CD4-positive, alpha-beta T cell treated with Interleukin-15 for 1 hour (primary cell): ENCODE measurements at regions not wholly inside any gene's neighbourhood (a gene's known extent, or its start where the extent isn't known, plus 50 kb on each side); places are given as distances from the start of the nearest gene placed in this dataset.
"Not testable (repeated sequence)": the region's sequence is repeated elsewhere in the genome, so short reads cannot be mapped to it uniquely, and the experiment has no call there.

ENCODE experiments used
- DNase-seq: peaks from one replicate; pipeline ENCODE4 v3.0.0-alpha.2; 2020

GRCh38 chr10:25724241-25724640 is 209.8 kb upstream of the MYO3A start:
- DNase-seq, result no peak

GRCh38 chr10:25725917-25726716 is 207.9 kb upstream of the MYO3A start:
- DNase-seq, result no peak

GRCh38 chr10:25738776-25739175 is 195.3 kb upstream of the MYO3A start:
- no peak for DNase-seq

- DNase-seq, result no peak
Observed at GRCh38 chr10:25743832-25744231, 190.2 kb upstream of the MYO3A start.

GRCh38 chr10:25744574-25744973 is 189.5 kb upstream of the MYO3A start:
- DNase-seq, result no peak

GRCh38 chr10:25745976-25746375 is 188.1 kb upstream of the MYO3A start:
- no peak for DNase-seq

- no peak for DNase-seq
Observed at GRCh38 chr10:25747084-25747483, 186.9 kb upstream of the MYO3A start.

GRCh38 chr10:25748509-25748908 is 185.5 kb upstream of the MYO3A start:
- no peak for DNase-seq

GRCh38 chr10:25753776-25754175 is 180.3 kb upstream of the MYO3A start:
- DNase-seq, result peak; percentile 61

- not testable (repeated sequence) for DNase-seq
Observed at GRCh38 chr10:25755874-25756273, 178.2 kb upstream of the MYO3A start.

GRCh38 chr10:25756784-25757183 is 177.2 kb upstream of the MYO3A start:
- DNase-seq, result no peak

GRCh38 chr10:25758041-25758457 is 176.0 kb upstream of the MYO3A start:
- no peak for DNase-seq

GRCh38 chr10:25758511-25758910 is 175.5 kb upstream of the MYO3A start:
- no peak for DNase-seq

GRCh38 chr10:25761937-25762336 is 172.1 kb upstream of the MYO3A start:
- DNase-seq, result no peak

GRCh38 chr10:25766213-25766612 is 167.8 kb upstream of the MYO3A start:
- no peak for DNase-seq

- no peak for DNase-seq
Observed at GRCh38 chr10:25766687-25767221, 167.3 kb upstream of the MYO3A start.

GRCh38 chr10:25768167-25768566 is 165.9 kb upstream of the MYO3A start:
- no peak for DNase-seq

GRCh38 chr10:25778646-25779045 is 155.4 kb upstream of the MYO3A start:
- no peak for DNase-seq

GRCh38 chr10:25786161-25786560 is 147.9 kb upstream of the MYO3A start:
- no peak for DNase-seq

GRCh38 chr10:25786899-25787298 is 147.1 kb upstream of the MYO3A start:
- no peak for DNase-seq

GRCh38 chr10:25797888-25798429 is 136.1 kb upstream of the MYO3A start:
- no peak for DNase-seq

- no peak for DNase-seq
Observed at GRCh38 chr10:25804505-25804904, 129.5 kb upstream of the MYO3A start.

- no peak for DNase-seq
Observed at GRCh38 chr10:25805986-25806385, 128.0 kb upstream of the MYO3A start.

- DNase-seq, result no peak
Observed at GRCh38 chr10:25808372-25808771, 125.7 kb upstream of the MYO3A start.
